WTC11 (cell line): ENCODE measurements at regions not wholly inside any gene's neighbourhood (a gene's known extent, or its start where the extent isn't known, plus 50 kb on each side); places are given as distances from the start of the nearest gene placed in this dataset.

Experiments used
- JUN ChIP-seq: sonication (generic); formaldehyde crosslinking; IDR thresholded peaks from 2 replicates; pipeline ENCODE4 v1.8.0; 2023; ENCODE audit warnings: mild to moderate bottlenecking, missing genetic modification reagents
- NR3C1 ChIP-seq: sonication (generic); formaldehyde crosslinking; conservative IDR thresholded peaks from 2 replicates; pipeline ENCODE4 v1.8.1; 2023; ENCODE audit warnings: low read depth, mild to moderate bottlenecking, missing genetic modification reagents
- TEAD4 ChIP-seq: sonication (generic); formaldehyde crosslinking; IDR thresholded peaks from 2 replicates; pipeline ENCODE4 v1.8.0; 2022; ENCODE audit warnings: mild to moderate bottlenecking, missing genetic modification reagents
- ZNF263 ChIP-seq: sonication (generic); formaldehyde crosslinking; IDR thresholded peaks from 2 replicates; pipeline ENCODE4 v1.8.1; 2022; ENCODE audit warnings: low read depth, mild to moderate bottlenecking, moderate library complexity, missing genetic modification reagents
- TF ChIP-seq, protein P1 (sequence below): sonication (generic); formaldehyde crosslinking; IDR thresholded peaks from 2 replicates; pipeline ENCODE4 v1.8.0; 2023; ENCODE audit warnings: missing genetic modification reagents
- TF ChIP-seq, protein P2 (sequence below): fragments of 200-600 bp; IDR thresholded peaks from 2 replicates; pipeline ENCODE4 v1.8.0; 2022; ENCODE audit warnings: antibody characterized with exemption
- TF ChIP-seq, protein P3 (sequence below): sonication (generic); formaldehyde crosslinking; IDR thresholded peaks from 2 replicates; pipeline ENCODE4 v1.8.1; 2022; ENCODE audit warnings: low read depth, mild to moderate bottlenecking, moderate library complexity, missing genetic modification reagents, borderline replicate concordance
- TF ChIP-seq, protein P4 (sequence below): sonication (generic); formaldehyde crosslinking; IDR thresholded peaks from 2 replicates; pipeline ENCODE4 v1.8.0; 2022; ENCODE audit warnings: mild to moderate bottlenecking, missing genetic modification reagents
- TF ChIP-seq, protein P5 (sequence below): sonication (generic); formaldehyde crosslinking; IDR thresholded peaks from 2 replicates; pipeline ENCODE4 v1.8.1; 2023; ENCODE audit warnings: mild to moderate bottlenecking, missing genetic modification reagents, moderate library complexity

DNA sequence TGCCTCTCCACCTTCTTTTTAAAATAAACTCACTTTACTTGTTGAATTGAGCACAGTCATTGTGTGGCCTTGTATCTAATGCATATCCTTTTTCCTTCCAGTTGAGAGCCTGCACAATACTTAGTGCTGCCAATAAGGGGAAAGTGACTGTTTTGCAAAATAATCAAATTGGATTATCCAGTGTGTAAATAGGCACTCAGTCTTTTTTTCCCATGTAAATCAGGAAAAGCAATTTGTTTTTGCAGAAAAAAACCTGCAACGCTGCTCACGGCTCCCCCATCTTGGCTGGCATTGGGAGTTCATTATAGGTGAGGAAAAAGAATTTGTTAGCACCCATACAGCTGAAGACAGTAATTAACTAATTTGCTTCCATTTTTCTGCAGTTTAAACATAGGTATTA, 299.9 kb downstream of the CSNK1G3 start:
- TF ChIP-seq, protein P1, sequence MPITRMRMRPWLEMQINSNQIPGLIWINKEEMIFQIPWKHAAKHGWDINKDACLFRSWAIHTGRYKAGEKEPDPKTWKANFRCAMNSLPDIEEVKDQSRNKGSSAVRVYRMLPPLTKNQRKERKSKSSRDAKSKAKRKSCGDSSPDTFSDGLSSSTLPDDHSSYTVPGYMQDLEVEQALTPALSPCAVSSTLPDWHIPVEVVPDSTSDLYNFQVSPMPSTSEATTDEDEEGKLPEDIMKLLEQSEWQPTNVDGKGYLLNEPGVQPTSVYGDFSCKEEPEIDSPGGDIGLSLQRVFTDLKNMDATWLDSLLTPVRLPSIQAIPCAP: no peak
- TF ChIP-seq, protein P2, sequence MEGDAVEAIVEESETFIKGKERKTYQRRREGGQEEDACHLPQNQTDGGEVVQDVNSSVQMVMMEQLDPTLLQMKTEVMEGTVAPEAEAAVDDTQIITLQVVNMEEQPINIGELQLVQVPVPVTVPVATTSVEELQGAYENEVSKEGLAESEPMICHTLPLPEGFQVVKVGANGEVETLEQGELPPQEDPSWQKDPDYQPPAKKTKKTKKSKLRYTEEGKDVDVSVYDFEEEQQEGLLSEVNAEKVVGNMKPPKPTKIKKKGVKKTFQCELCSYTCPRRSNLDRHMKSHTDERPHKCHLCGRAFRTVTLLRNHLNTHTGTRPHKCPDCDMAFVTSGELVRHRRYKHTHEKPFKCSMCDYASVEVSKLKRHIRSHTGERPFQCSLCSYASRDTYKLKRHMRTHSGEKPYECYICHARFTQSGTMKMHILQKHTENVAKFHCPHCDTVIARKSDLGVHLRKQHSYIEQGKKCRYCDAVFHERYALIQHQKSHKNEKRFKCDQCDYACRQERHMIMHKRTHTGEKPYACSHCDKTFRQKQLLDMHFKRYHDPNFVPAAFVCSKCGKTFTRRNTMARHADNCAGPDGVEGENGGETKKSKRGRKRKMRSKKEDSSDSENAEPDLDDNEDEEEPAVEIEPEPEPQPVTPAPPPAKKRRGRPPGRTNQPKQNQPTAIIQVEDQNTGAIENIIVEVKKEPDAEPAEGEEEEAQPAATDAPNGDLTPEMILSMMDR: no peak
- TF ChIP-seq, protein P3, sequence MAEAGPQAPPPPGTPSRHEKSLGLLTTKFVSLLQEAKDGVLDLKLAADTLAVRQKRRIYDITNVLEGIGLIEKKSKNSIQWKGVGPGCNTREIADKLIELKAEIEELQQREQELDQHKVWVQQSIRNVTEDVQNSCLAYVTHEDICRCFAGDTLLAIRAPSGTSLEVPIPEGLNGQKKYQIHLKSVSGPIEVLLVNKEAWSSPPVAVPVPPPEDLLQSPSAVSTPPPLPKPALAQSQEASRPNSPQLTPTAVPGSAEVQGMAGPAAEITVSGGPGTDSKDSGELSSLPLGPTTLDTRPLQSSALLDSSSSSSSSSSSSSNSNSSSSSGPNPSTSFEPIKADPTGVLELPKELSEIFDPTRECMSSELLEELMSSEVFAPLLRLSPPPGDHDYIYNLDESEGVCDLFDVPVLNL (CRISPR knock-in tag): no peak
- TF ChIP-seq, protein P4, sequence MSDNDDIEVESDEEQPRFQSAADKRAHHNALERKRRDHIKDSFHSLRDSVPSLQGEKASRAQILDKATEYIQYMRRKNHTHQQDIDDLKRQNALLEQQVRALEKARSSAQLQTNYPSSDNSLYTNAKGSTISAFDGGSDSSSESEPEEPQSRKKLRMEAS (CRISPR knock-in tag): no peak
- TF ChIP-seq JUN (CRISPR knock-in tag) (no peak), TEAD4 (CRISPR knock-in tag) (no peak), ZNF263 (CRISPR knock-in tag) (no peak), NR3C1 (no peak)
- TF ChIP-seq, protein P5, sequence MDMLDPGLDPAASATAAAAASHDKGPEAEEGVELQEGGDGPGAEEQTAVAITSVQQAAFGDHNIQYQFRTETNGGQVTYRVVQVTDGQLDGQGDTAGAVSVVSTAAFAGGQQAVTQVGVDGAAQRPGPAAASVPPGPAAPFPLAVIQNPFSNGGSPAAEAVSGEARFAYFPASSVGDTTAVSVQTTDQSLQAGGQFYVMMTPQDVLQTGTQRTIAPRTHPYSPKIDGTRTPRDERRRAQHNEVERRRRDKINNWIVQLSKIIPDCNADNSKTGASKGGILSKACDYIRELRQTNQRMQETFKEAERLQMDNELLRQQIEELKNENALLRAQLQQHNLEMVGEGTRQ (CRISPR knock-in tag): no peak
